ENCODE measurements at regions not wholly inside any gene's neighbourhood (a gene's known extent, or its start where the extent isn't known, plus 50 kb on each side); places are given as distances from the start of the nearest gene placed in this dataset.

DNA sequence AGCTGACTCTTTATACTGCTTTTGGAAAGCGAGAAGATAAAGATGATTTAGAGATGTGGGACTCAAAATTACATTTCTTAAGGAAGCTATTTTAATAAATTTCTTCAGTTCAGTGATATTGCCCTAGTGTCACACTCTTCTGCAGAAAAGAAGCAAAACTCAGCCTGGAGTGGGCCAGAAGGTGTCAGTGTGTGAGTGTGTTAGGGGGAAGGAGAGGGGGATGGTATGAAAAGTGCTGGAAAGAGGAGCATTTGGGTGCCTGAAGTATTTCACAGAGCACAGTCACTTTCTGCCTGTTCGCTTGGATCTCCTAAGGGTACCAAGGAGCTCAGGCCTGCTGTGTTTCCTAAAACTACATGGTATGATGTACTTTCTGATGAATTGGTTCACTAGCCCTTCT, 84.5 kb upstream of the FRY start:
- ChIA-PET CTCF (interaction anchor here (0.5 to 1.7 kb wide), 7 partner anchors 10 to 614 kb away, joined by 3 to 13 read pairs (median 4); no protein-coding TSS in a partner anchor), POLR2A (ENCODE audit: unreplicated experiment) (no interaction called here)
- WGBS, 2 experiments (ENCODE audit: extremely low coverage in 2 of 2, insufficient read length in 1 of 2), result no CpG with 5 or more reads among the region's 2 CpGs
- Histone ChIP-seq H4K5ac (ENCODE audit: low read depth, low read length) (peak overlapping the region; percentile 84), H2BK20ac (ENCODE audit: low read depth, low read length) (peak overlapping the region; percentile 87), H4K20me1 (ENCODE audit: insufficient read depth, low read length) (no peaks in the 10 kb centered on the region), H3K9me3 (ENCODE audit: control insufficient read depth, insufficient read depth, low read length) (no peaks in the 10 kb centered on the region), H3K9me1 (ENCODE audit: insufficient read depth, low read length) (peaks cover 19% of the 10 kb centered on the region), H3K56ac (ENCODE audit: extremely low read depth, insufficient read depth, low read length) (no peak overlapping the region), H3K4me1 (ENCODE audit: control insufficient read depth, insufficient read depth, low read length) (peaks cover 25% of the 10 kb centered on the region), H2BK15ac (ENCODE audit: low read depth, low read length) (peak overlapping the region; percentile 47; the same call in 2 of the 3 replicates), H4K91ac (ENCODE audit: insufficient read depth, low read depth, low read length) (peak overlapping the region; percentile 85), H2BK5ac (ENCODE audit: low read depth, low read length, poor library complexity, severe bottlenecking) (peak overlapping the region; percentile 78), H3K9ac (ENCODE audit: low read depth, low read length) (peak overlapping the region; percentile 5; the same call in 1 of the 2 replicates), H3K4me2 (ENCODE audit: low read depth, low read length) (peak overlapping the region; percentile 63; the same call in 1 of the 2 replicates), H3K79me1 (ENCODE audit: low read depth in 1 of 2, low read length in 2 of 2) (no peaks in the 10 kb centered on the region), H3K36me3 (ENCODE audit: control insufficient read depth, insufficient read depth, low read length) (no peaks in the 10 kb centered on the region), H2AK9ac (replicated peaks; ENCODE audit: low read depth, low read length, poor library complexity) (no peak overlapping the region), H3K4ac (ENCODE audit: low read depth, low read length) (peak overlapping the region; percentile 81), H2AK5ac (ENCODE audit: low read depth, low read length) (peak overlapping the region; percentile 65), H2AFZ (replicated peaks; ENCODE audit: low read length, poor library complexity) (no peak overlapping the region), H2BK120ac (ENCODE audit: low read depth, low read length) (peak overlapping the region; percentile 88), H3K23ac (ENCODE audit: low read depth, low read length) (peak overlapping the region; percentile 81; the same call in 1 of the 2 replicates), H3K18ac (ENCODE audit: low read depth, low read length) (peak overlapping the region; percentile 90), H4K8ac (ENCODE audit: low read depth in 2 of 2, low read length in 2 of 2) (peak overlapping the region in 1 of 2 experiments; percentile 39; a peak in 3 of 4 replicates), H3K27me3 (ENCODE audit: control insufficient read depth, insufficient read depth, low read length) (no peaks in the 10 kb centered on the region), H3K27ac (ENCODE audit: insufficient read depth, low read length) (peak overlapping the region; percentile 74; the same call in 1 of the 2 replicates), H3K14ac (replicated peaks; ENCODE audit: low read depth, low read length) (peak overlapping the region; percentile 38), H3K4me3 (ENCODE audit: insufficient read depth, low read depth, low read length) (no peak overlapping the region; the same call in 1 of the 2 replicates)
- in situ Hi-C loops (cut with MboI; ENCODE audit: low sequenced_read_pairs) (no loop called here), dilution Hi-C loops (cut with HindIII; ENCODE audit: low sequenced_read_pairs, unreplicated experiment) (no loop called here), intact Hi-C loops (cut with micrococcal nuclease) (loop anchor here (5.0 kb wide), 1 partner anchor 280 kb away; no protein-coding TSS in a partner anchor)
- peak; percentile 37 for ATAC-seq (ENCODE audit: low read depth)
- BruUV-seq (replicated peaks), result no TSS peak
- no peak for TF ChIP-seq CEBPB (IDR thresholded peaks at IDR 0.05; ENCODE audit: low read depth, low read length)
- TF ChIP-seq, protein P1, sequence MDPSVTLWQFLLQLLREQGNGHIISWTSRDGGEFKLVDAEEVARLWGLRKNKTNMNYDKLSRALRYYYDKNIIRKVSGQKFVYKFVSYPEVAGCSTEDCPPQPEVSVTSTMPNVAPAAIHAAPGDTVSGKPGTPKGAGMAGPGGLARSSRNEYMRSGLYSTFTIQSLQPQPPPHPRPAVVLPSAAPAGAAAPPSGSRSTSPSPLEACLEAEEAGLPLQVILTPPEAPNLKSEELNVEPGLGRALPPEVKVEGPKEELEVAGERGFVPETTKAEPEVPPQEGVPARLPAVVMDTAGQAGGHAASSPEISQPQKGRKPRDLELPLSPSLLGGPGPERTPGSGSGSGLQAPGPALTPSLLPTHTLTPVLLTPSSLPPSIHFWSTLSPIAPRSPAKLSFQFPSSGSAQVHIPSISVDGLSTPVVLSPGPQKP (IDR thresholded peaks at IDR 0.05; ENCODE audit: borderline replicate concordance, low read depth, low read length), result no peak
- no peak for TF ChIP-seq SMC3 (IDR thresholded peaks at IDR 0.05; ENCODE audit: low read depth, low read length)
- 0 out of 2 replicates have a peak, but pooled peaks have one; percentile 6 for TF ChIP-seq RAD21 (IDR thresholded peaks at IDR 0.05; ENCODE audit: low read length)
- DNase-seq, result no peak
